HG02943 (cell line): ENCODE measurements at regions not wholly inside any gene's neighbourhood (a gene's known extent, or its start where the extent isn't known, plus 50 kb on each side); places are given as distances from the start of the nearest gene placed in this dataset.
"Not testable (repeated sequence)": the region's sequence is repeated elsewhere in the genome, so short reads cannot be mapped to it uniquely, and the experiment has no call there.

ENCODE experiments used
- ATAC-seq: cut with Tn5 transposase; IDR thresholded peaks from one replicate; pipeline ENCODE4 v1.9.1; 2021; ENCODE audit warnings: mild to moderate bottlenecking, low read depth, moderate library complexity; ENCODE audit not compliant: unreplicated experiment

DNA sequence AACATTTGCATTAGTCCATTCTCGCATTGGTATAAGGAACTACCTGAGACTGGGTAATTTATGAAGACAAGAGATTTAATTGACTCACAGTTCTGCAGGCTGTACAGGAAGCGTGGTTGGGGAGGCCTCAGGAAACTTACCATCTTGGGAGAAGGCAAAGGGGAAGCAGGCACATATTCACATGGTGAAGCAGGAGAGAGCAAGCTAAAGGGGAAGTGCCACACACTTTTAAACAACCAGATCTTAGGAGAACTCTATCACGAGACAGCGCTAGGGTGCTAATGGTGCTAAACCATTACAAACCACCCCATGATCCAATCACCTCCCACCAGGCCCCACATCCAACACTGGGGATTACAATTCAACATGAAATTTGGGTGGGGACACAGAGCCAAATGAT lies 201.7 kb upstream of the MGAT5 start:
- ATAC-seq, result no peak

DNA sequence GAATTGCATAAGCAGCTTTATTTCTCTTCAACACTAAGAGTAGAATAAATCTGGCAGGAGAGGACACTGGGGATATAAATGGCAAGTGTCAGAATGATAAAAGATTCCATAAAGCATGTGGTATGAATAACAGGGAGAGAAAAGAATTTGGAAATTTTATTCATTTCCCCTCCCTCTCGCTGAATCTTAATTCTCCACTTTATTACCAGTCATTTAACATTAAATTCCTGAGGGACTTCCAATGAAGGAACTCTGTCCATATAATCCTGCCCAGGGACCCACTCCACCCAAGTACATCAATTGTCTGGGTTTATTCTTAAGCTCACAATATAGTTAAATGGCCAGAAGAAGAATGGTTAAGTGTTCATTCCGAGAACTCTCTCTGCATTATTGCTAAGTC lies 197.7 kb upstream of the MGAT5 start:
- no peak for ATAC-seq

DNA sequence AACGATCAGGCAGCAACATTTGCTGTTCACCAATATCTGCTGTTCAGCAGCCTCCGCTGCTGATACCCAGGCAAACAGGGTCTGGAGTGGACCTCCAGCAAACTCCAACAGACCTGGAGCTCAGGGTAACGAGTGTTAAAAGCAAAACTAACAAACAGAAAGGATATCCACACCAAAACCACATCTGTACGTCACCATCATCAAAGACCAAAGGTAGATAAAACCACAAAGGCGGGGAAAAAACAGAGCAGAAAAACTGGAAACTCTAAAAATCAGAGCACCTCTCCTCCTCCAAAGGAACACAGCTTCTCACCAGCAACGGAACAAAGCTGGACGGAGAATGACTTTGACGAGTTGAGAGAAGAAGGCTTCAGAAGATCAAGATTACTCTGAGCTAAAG lies 192.8 kb upstream of the MGAT5 start:
- not testable (repeated sequence) for ATAC-seq

DNA sequence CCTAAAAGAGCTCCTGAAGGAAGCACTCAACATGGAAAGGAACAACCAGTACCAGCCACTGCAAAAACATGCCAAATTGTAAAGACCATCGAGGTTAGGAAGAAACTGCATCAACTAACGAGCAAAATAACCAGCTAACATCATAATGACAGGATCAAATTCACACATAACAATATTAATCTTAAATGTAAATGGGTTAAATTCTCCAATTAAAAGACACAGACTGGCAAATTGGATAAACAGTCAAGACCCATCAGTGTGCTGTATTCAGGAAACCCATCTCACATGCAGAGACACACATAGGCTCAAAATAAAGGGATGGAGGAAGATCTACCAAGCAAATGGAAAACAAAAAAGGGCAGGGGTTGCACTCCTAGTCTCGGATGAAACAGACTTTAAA lies 191.6 kb upstream of the MGAT5 start:
- not testable (repeated sequence) for ATAC-seq

DNA sequence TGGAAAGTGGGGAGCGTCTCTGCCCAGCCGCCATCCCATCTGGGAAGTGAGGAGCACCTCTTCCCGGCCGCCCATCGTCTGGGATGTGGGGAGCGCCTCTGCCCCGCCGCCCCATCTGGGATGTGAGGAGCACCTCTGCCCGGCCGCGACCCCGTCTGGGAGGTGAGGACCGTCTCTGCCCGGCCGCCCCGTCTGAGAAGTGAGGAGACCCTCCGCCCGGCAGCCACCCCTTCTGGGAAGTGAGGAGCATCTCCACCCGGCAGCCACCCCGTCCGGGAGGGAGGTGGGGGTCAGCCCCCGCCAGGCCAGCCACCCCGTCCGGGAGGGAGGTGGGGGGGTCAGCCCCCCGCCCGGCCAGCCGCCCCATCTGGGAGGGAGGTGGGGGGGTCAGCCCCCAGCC lies 190.0 kb upstream of the MGAT5 start:
- not testable (repeated sequence) for ATAC-seq

DNA sequence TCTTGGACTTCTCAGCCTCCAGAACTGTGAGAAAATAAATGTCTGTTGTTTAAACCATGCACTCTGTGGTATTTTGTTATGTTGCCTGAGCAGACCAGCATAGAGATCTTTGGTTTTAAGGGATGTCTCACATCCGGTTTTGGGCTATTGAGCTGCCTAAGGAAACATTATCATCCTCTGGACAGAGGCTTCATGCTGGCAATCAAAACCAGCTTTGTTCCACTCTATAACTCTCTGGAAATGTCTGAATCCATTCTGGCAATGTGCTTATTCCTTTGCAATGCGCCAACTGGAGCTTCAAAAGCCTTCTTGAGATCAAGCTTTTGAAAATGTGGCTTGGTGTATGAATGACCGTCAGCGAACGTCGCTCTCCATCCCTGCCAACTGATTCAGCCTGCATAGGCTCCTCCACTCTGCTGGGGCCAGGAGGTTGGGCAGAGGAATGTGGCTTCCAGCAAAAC lies 183.6 kb upstream of the MGAT5 start:
- ATAC-seq, result no peak

DNA sequence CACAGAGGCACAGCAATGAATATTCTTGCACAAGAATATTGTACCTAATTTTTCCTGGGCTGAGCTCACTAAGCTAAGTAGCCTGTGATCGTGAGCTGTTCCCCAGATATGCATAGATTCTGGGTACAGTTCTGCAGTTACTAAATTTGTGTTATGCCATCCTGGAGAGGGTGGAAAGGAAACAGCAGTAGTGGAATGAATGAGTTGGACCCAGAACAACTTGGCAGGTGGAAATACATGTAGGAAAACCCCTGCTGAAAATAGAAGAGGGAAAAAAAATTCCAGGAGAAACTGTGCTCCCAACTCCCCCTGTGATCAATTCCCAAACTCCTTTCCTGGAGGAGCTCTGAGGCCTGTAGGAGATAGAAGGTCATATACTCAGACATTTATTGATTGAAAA lies 181.5 kb upstream of the MGAT5 start:
- ATAC-seq, result no peak

DNA sequence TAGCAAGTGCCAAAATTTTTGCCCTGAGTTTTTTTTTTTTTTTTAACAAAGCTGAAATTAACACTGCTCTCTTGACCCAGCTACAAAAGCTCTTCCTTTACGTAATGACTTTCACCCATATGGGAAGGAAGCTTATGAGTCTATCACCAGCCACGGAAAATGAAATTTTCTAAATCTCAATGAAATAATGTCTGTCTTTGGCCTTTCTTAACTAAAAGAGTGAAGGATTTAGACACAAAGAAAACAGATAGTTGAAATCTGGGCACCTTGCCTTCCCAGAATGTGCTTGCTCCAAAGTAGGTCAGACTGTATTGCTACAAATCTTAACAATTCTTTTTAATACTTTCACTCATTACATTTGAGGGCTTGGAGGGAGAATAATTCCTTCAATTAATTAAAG lies 180.8 kb upstream of the MGAT5 start:
- ATAC-seq, result no peak

DNA sequence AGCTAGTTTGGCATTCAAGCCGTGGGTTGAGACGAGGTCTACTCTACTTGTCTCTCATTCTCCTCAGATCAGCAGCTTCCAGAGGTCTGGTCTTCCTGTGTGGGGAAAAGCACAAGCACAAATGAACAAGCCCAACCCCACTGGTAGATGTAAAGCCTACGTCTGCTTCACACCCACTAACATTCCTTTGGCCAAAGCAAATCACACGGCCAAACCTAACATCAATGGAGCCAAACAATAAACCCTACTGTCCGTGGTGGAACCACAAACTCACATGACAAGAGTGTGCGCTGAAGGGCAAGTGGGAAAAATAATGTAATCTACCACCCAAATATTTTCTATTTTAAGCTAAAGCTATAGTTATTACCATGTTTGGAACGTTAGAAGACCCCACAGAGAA lies 179.3 kb upstream of the MGAT5 start:
- no peak for ATAC-seq

DNA sequence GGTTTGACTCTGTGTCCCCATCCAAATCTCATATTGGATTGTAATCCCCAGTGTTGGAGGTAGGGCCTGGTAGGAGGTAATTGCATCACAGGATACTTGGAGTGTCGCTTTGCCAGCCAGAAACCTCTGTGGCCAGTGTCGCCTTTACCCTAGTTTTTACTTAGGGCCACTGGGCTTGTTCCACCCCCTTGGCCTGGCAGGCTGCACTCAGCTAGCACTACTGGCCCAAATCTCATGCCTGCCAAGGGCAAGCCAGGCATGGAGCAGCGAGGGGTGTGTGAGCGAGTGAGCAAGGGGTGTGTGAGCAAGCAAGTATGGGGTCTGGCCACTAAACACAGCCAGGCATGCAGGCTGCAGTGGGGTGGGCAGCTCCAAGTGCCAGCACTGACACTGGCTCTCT lies 178.7 kb upstream of the MGAT5 start:
- no peak for ATAC-seq

DNA sequence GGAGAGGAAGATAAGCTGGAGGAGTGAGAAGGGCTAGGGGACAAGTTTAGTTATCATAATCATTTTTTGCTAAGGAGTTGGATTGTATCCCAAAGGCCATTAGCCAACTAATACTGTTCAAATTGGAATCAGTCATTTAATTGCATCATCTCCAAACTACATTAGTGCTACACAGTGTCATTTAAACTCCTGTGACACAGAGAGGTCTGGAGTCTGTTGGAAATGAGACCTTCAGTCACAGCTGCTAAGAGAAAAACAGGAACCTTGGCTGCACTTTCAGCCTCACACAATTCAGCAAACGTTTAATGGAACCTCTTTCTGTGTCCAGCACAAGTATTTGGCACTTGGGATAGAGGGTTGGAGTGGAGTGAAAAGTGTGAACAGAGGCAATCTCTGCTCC lies 175.5 kb upstream of the MGAT5 start:
- ATAC-seq, result no peak

DNA sequence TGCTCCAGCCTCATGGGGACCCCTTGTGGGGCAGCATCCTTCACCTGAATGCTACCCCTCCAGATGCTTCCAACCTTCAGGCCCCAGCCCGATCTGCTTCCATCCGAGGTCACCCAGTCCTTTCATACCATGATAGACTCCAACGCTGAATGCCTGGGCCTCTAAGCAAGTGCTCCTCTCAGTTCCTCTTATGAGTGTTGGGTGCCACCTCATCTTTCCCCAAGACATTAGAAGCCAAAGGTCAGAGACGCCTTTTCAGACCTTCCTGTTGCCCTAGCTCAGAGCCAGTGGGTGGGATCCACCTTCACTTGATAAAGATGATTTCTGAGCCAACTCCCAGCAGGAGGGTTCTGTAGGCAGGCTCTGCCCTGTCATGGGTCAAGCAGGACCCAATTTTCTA lies 174.5 kb upstream of the MGAT5 start:
- peak; percentile 97 for ATAC-seq

DNA sequence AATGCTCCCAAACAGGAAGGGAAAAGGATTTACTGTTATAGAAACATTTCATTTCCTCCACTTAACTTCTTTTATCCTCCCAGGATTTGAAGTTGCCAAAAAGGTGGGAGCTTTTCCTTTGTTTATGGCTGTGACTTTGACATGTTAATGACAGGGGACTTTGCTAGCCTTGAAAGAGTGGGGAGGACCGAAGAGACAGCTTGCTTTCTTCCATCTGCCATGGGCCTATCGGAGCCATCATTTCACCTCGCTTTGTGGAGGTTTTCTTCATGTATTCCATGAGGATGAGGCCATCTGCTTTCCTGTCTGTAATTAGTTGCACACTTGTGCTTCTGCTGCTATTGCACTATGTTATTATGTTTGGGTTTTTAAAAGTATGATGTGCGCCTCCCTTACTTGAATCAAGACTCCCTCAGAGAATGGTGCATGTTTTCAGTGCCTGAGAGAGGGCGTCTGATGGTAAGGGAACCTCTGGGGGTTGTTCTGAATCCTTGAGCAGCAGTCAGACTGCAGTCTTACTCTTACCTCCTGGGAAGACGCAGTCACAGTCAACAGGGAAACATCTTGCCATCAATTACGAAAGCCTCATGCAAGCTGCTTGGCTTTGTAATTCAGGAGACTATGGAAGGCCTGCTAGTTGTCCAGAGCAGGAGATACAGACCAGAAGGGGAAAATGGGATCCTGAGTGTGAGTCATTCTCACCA lies 173.3 kb upstream of the MGAT5 start:
- ATAC-seq, result no peak

DNA sequence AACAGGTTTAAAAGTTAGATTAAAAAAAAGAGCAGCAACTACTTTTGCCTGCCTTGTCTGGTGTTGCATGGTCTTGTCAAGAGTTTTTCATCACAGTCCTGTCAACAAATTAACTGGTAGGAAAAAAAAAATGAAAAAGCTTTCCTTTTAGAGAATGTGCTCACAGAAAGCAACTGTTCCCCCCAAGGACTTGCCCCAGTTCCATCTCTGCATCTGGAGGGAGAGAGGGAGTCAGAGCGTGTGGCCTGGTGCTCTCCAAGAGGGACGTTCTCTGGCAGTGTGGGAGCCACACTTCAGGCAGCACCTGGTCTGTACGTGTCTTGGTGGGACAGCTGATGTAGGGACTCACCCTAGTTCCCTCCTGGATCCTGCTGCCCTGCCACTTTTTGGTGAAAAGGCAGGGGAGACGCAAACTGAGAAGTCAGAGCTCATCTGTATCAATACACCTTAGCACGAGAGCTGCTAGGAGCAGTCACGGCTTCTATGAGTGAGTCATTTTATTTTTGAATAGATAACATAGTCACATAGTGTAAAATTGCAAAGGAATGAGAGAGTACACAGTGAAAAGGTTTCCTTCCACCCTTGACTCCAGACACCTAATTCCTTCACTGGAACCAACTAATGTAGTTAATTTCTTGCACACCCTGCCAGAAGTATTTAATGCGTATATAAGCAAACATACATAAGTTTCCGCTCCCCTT lies 172.5 kb upstream of the MGAT5 start:
- ATAC-seq, result no peak

DNA sequence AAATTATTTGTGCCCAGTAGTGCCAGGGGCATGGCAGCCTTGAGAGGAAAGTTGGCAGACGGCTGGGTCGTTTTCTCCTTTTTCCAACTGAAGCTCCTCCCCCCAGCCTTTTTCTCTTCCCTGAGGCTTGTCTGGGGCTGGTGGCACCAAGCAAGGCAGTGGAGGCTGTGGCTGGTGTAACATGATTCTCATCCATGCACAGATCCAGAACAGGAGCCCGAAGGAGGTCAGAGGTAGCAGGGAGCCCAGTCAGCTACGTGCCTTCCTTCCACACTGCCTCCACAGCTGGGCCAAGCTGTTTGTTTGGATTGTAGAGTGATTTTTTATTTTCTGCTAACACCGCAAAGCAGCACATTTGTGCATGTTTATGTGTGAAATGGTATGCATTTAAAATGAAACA lies 170.3 kb upstream of the MGAT5 start:
- ATAC-seq, result no peak

DNA sequence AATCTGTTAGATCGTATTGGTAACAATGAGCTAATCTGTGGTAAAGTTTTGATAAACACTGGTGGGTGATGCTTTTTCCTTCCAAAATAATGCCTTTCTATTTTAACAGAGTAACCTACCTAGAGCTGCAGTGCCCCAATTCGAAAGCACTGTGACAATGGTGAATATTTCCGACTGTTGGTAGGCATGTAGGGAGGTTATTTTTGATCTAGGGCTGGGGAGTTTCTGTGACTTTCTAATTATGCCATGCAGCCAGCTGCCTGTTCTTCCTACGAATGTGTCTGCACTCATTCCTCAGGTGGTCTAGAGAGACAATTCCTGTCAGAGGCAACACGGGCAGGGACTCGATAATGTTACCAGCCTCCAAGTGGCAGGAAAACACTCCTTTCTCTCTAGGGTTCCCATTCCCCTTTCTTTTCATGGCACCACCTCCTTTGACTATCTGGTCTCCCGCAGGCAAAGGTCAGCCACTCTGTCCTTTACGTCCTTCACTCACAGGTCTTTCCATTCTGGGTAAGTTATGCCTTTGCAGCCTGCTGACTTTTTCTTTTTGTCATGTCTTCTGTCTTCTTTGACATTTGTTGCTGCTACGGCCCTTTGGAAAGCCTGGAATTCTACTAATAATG lies 167.2 kb upstream of the MGAT5 start:
- ATAC-seq, result no peak

DNA sequence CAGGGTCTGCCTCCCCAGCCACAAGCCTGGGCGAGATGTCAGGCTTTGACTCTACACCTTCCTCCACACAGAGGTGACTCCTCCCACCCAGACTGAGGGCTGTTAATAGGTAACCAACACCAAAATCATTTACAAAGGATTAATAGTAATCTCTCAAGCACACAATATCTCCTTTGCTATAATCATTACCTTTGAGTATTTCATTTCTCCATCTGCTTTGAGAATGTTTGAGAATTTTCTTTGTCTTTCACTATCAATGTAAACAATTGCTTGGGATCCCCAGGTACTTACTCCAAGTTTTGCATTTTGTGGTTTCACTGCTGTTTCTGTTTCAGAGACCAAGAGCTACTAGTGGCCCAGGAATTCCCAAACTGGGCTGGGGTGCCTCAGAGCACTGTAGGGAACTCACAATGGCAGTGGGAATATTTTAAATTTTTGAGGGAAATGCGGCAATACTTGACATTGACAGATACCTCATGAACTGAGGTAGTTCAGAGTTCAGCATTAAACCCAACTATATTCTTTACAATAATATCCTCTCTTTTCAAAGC lies 166.4 kb upstream of the MGAT5 start:
- ATAC-seq, result peak; percentile 92

DNA sequence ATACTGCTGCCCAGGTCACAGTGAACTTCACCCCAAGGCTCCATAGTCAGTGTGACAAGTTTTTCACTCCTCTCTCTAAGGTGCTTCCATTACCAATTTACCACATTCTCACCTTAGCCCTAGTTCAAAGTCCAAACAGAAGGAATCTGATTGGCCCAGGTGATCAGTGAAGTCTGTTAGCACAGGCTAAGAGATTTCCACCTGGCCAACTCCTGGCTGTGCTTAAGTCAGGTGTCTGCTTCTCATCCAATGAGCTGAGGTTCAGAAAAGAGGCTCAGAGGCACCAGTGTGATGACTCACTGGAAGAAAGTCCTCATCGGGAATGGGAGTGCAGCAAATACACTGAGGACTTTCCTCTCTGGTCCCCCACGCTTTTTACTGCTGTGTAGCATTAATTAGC lies 164.4 kb upstream of the MGAT5 start:
- no peak for ATAC-seq

DNA sequence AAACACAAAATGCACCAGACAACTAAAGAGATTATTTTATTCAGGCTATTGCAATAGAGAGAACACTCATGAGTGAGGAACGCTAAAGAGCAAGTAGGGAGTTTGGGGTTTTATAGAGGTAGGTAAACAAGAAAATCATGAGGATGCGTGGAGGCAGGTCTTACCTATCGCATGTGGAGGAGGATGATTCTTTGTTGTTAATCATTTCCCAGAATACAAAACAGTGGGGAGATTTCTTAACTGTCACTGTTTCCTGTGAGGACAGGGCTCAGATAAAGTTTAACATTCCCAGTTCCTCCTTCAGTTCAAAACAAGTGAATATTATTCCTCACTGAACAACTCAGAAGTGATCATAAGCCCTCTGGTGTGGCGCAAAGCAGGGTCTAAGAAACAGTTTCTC lies 156.1 kb upstream of the MGAT5 start:
- no peak for ATAC-seq

DNA sequence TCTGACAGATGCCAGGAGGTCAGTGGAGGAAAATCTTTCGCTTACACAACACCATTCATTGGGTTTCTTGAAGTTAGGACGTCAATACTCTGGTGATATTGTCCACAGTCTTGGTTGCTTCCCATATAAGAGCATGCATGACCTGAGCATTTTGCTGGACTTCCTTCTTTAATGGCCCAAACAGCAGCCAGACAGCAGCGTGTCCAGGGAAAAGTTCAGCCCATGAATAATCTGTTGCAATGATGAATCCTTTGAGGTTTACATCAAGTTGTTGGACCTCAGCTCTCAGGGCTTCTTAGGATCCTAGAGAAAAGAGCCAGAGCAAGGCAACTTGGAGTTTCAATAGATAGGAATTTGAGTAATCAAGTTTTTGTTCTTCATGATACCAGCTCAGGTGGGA lies 155.6 kb upstream of the MGAT5 start:
- ATAC-seq, result no peak

DNA sequence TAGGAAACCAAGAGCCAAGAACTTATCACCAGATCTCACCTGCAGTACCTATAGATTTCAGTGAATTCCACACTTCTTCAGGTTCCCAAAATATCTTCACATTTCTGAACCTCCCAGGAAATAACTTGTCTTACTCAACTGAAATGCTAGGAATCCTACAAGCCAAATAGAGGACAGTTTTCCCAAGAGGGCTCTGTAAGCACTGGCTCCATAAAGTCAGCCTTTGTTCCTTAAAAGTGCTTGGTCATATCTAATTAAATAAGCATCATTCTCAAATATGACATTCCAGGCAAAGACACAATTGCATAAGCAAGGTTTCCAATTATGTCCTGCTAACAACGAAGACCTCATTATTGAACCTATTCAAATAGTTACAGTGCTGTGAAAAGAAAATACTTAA lies 154.6 kb upstream of the MGAT5 start:
- ATAC-seq, result no peak

DNA sequence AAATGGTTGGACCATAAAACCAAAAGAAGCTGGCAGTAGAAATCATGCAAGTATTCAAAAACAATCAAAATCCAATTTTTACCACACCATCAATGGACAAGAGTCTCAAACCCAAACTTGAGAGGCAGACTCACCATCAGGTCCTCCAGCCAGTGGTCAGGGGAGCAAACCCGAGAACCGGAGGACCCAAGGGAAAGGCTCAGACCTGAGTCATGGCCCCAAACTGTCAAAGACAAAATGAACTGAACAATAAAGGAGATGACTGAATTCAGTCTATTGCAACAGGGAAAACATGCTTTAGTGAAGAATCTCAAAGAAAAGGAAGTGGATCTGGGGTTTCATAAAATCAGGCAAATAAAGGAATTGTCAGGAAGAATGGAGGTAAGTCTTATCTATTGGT lies 150.7 kb upstream of the MGAT5 start:
- ATAC-seq, result no peak
